ENCODE measurements at regions not wholly inside any gene's neighbourhood (a gene's known extent, or its start where the extent isn't known, plus 50 kb on each side); places are given as distances from the start of the nearest gene placed in this dataset.

GRCh38 chr1:232510367-232511110, 119.4 kb downstream of the SIPA1L2 start:
- Histone ChIP-seq H3K4me3 (ENCODE audit: insufficient read length, low read depth) (no peak overlapping the region), H3K36me3 (ENCODE audit: insufficient read depth, insufficient read length, low read length) (peaks cover 25% of the 10 kb centered on the region)
- TF ChIP-seq ZNF274 (IDR thresholded peaks at IDR 0.05; ENCODE audit: low read depth, low read length) (no peak), YY1 (IDR thresholded peaks at IDR 0.05; ENCODE audit: insufficient read depth, insufficient read length) (no peak), SUZ12 (IDR thresholded peaks at IDR 0.05; ENCODE audit: extremely low read depth, insufficient read depth, insufficient read length) (no peak)

GRCh38 chr1:232509570-232509969, 120.4 kb downstream of the SIPA1L2 start:
- no peak overlapping the region for H3K9ac ChIP-seq (ENCODE audit: insufficient read length, low read depth)
- DNase-seq (ENCODE audit: low read depth, low spot score): no peak
- TF ChIP-seq YY1 (IDR thresholded peaks at IDR 0.05; ENCODE audit: insufficient read depth, insufficient read length) (no peak), ZNF274 (IDR thresholded peaks at IDR 0.05; ENCODE audit: low read depth, low read length) (no peak), SUZ12 (IDR thresholded peaks at IDR 0.05; ENCODE audit: extremely low read depth, insufficient read depth, insufficient read length) (no peak)
- H3K36me3 ChIP-seq (ENCODE audit: insufficient read depth, insufficient read length, low read length): peaks cover 16% of the 10 kb centered on the region
- no peaks in the 10 kb centered on the region for H3K9me3 ChIP-seq (ENCODE audit: insufficient read depth, low read length)
- peaks cover 9% of the 10 kb centered on the region for H3K4me1 ChIP-seq (ENCODE audit: insufficient read depth, insufficient read length)
- no peak overlapping the region for H3K4me3 ChIP-seq (ENCODE audit: insufficient read length, low read depth)
- H3K27me3 ChIP-seq (ENCODE audit: insufficient read depth, insufficient read length): no peaks in the 10 kb centered on the region

More at GRCh38 chr1:232510367-232511110, 119.4 kb downstream of the SIPA1L2 start:
- no peaks in the 10 kb centered on the region for H3K9me3 ChIP-seq (ENCODE audit: insufficient read depth, low read length)
- H3K9ac ChIP-seq (ENCODE audit: insufficient read length, low read depth): no peak overlapping the region
- peaks cover 9% of the 10 kb centered on the region for H3K4me1 ChIP-seq (ENCODE audit: insufficient read depth, insufficient read length)
- DNase-seq (ENCODE audit: low read depth, low spot score): no peak
- H3K27me3 ChIP-seq (ENCODE audit: insufficient read depth, insufficient read length): no peaks in the 10 kb centered on the region

- peaks cover 9% of the 10 kb centered on the region for H3K4me1 ChIP-seq (ENCODE audit: insufficient read depth, insufficient read length)
- no peak for DNase-seq (ENCODE audit: low read depth, low spot score)
- TF ChIP-seq ZNF274 (IDR thresholded peaks at IDR 0.05; ENCODE audit: low read depth, low read length) (no peak), SUZ12 (IDR thresholded peaks at IDR 0.05; ENCODE audit: extremely low read depth, insufficient read depth, insufficient read length) (no peak), YY1 (IDR thresholded peaks at IDR 0.05; ENCODE audit: insufficient read depth, insufficient read length) (no peak)
- no peaks in the 10 kb centered on the region for H3K27me3 ChIP-seq (ENCODE audit: insufficient read depth, insufficient read length)
- no peaks in the 10 kb centered on the region for H3K9me3 ChIP-seq (ENCODE audit: insufficient read depth, low read length)
- no peak overlapping the region for H3K9ac ChIP-seq (ENCODE audit: insufficient read length, low read depth)
- no peak overlapping the region for H3K4me3 ChIP-seq (ENCODE audit: insufficient read length, low read depth)
- peaks cover 2% of the 10 kb centered on the region for H3K36me3 ChIP-seq (ENCODE audit: insufficient read depth, insufficient read length, low read length)
Observed at GRCh38 chr1:232508130-232508701, 121.7 kb downstream of the SIPA1L2 start.

- Histone ChIP-seq H3K36me3 (ENCODE audit: insufficient read depth, insufficient read length, low read length) (peaks cover 2% of the 10 kb centered on the region), H3K4me3 (ENCODE audit: insufficient read length, low read depth) (no peak overlapping the region), H3K9me3 (ENCODE audit: insufficient read depth, low read length) (no peaks in the 10 kb centered on the region), H3K9ac (ENCODE audit: insufficient read length, low read depth) (no peak overlapping the region), H3K4me1 (ENCODE audit: insufficient read depth, insufficient read length) (peaks cover 9% of the 10 kb centered on the region), H3K27me3 (ENCODE audit: insufficient read depth, insufficient read length) (no peaks in the 10 kb centered on the region)
- TF ChIP-seq SUZ12 (IDR thresholded peaks at IDR 0.05; ENCODE audit: extremely low read depth, insufficient read depth, insufficient read length) (no peak), ZNF274 (IDR thresholded peaks at IDR 0.05; ENCODE audit: low read depth, low read length) (no peak), YY1 (IDR thresholded peaks at IDR 0.05; ENCODE audit: insufficient read depth, insufficient read length) (no peak)
- DNase-seq (ENCODE audit: low read depth, low spot score): no peak
Observed at GRCh38 chr1:232507571-232507970, 122.4 kb downstream of the SIPA1L2 start.

GRCh38 chr1:232505884-232506283, 124.0 kb downstream of the SIPA1L2 start:
- no peaks in the 10 kb centered on the region for H3K27me3 ChIP-seq (ENCODE audit: insufficient read depth, insufficient read length)
- H3K9ac ChIP-seq (ENCODE audit: insufficient read length, low read depth): no peak overlapping the region
- H3K36me3 ChIP-seq (ENCODE audit: insufficient read depth, insufficient read length, low read length): peaks cover 2% of the 10 kb centered on the region
- no peak for DNase-seq (ENCODE audit: low read depth, low spot score)
- no peaks in the 10 kb centered on the region for H3K9me3 ChIP-seq (ENCODE audit: insufficient read depth, low read length)
- TF ChIP-seq SUZ12 (IDR thresholded peaks at IDR 0.05; ENCODE audit: extremely low read depth, insufficient read depth, insufficient read length) (no peak), ZNF274 (IDR thresholded peaks at IDR 0.05; ENCODE audit: low read depth, low read length) (no peak), YY1 (IDR thresholded peaks at IDR 0.05; ENCODE audit: insufficient read depth, insufficient read length) (no peak)
- H3K4me1 ChIP-seq (ENCODE audit: insufficient read depth, insufficient read length): peaks cover 9% of the 10 kb centered on the region
- no peak overlapping the region for H3K4me3 ChIP-seq (ENCODE audit: insufficient read length, low read depth)

GRCh38 chr1:232504651-232505050, 125.3 kb downstream of the SIPA1L2 start:
- no peak for TF ChIP-seq ZNF274 (IDR thresholded peaks at IDR 0.05; ENCODE audit: low read depth, low read length)
- TF ChIP-seq YY1 (IDR thresholded peaks at IDR 0.05; ENCODE audit: insufficient read depth, insufficient read length): no peak
- no peak for TF ChIP-seq SUZ12 (IDR thresholded peaks at IDR 0.05; ENCODE audit: extremely low read depth, insufficient read depth, insufficient read length)

GRCh38 chr1:232503497-232503896, 126.4 kb downstream of the SIPA1L2 start:
- H3K36me3 ChIP-seq (ENCODE audit: insufficient read depth, insufficient read length, low read length): peaks cover 2% of the 10 kb centered on the region
- H3K4me1 ChIP-seq (ENCODE audit: insufficient read depth, insufficient read length): peaks cover 5% of the 10 kb centered on the region
- H3K9ac ChIP-seq (ENCODE audit: insufficient read length, low read depth): no peak overlapping the region
- DNase-seq (ENCODE audit: low read depth, low spot score): no peak
- H3K4me3 ChIP-seq (ENCODE audit: insufficient read length, low read depth): no peak overlapping the region
- TF ChIP-seq YY1 (IDR thresholded peaks at IDR 0.05; ENCODE audit: insufficient read depth, insufficient read length) (no peak), ZNF274 (IDR thresholded peaks at IDR 0.05; ENCODE audit: low read depth, low read length) (no peak), SUZ12 (IDR thresholded peaks at IDR 0.05; ENCODE audit: extremely low read depth, insufficient read depth, insufficient read length) (no peak)
- no peaks in the 10 kb centered on the region for H3K27me3 ChIP-seq (ENCODE audit: insufficient read depth, insufficient read length)
- no peaks in the 10 kb centered on the region for H3K9me3 ChIP-seq (ENCODE audit: insufficient read depth, low read length)

More at GRCh38 chr1:232504651-232505050, 125.3 kb downstream of the SIPA1L2 start:
- Histone ChIP-seq H3K27me3 (ENCODE audit: insufficient read depth, insufficient read length) (no peaks in the 10 kb centered on the region), H3K9ac (ENCODE audit: insufficient read length, low read depth) (no peak overlapping the region), H3K36me3 (ENCODE audit: insufficient read depth, insufficient read length, low read length) (peaks cover 2% of the 10 kb centered on the region), H3K9me3 (ENCODE audit: insufficient read depth, low read length) (no peaks in the 10 kb centered on the region), H3K4me1 (ENCODE audit: insufficient read depth, insufficient read length) (peaks cover 6% of the 10 kb centered on the region), H3K4me3 (ENCODE audit: insufficient read length, low read depth) (no peak overlapping the region)
- no peak for DNase-seq (ENCODE audit: low read depth, low spot score)
